Osteoblast (primary cell): ENCODE measurements at regions not wholly inside any gene's neighbourhood (a gene's known extent, or its start where the extent isn't known, plus 50 kb on each side); places are given as distances from the start of the nearest gene placed in this dataset. TPM values are rescaled to one million over a fixed set of nuclear protein-coding genes. Genes with fewer than 3 reads are reported as not detected.

Experiments used
- DNase-seq: peaks from one replicate; pipeline ENCODE4 v3.0.0; 2011; ENCODE audit warnings: low spot score, mixed read lengths; ENCODE audit not compliant: insufficient read length; ENCODE audit errors: missing footprints
- H2AFZ ChIP-seq: 2 replicates; pipeline ENCODE4 v1.6.0; 2011; ENCODE audit warnings: mild to moderate bottlenecking, low read length
- H3K27ac ChIP-seq: 2 replicates; pipeline ENCODE4 v1.5.1; 2011; ENCODE audit warnings: mild to moderate bottlenecking, low read depth, low read length, moderate library complexity
- H3K27me3 ChIP-seq: 2 replicates; pipeline ENCODE4 v1.6.0; 2012; ENCODE audit warnings: mild to moderate bottlenecking, control low read depth, inconsistent platforms, low read length, moderate library complexity; ENCODE audit not compliant: insufficient read depth
- H3K36me3 ChIP-seq: 2 replicates; pipeline ENCODE4 v1.5.1; 2011; ENCODE audit warnings: mild to moderate bottlenecking, low read length, control low read depth, moderate library complexity; ENCODE audit not compliant: insufficient read depth
- H3K4me1 ChIP-seq: 2 replicates; pipeline ENCODE4 v1.5.1; 2011; ENCODE audit warnings: mild to moderate bottlenecking, low read length, control low read depth, moderate library complexity; ENCODE audit not compliant: insufficient read depth
- H3K4me2 ChIP-seq: 2 replicates; pipeline ENCODE4 v1.6.0; 2011; ENCODE audit warnings: mild to moderate bottlenecking, low read length; ENCODE audit not compliant: insufficient read depth
- H3K4me3 ChIP-seq: fragments of 200-600 bp; sonication (generic); 3 replicates; pipeline ENCODE4 v1.5.1; 2012; ENCODE audit warnings: mild to moderate bottlenecking, low read length, inconsistent platforms; ENCODE audit not compliant: insufficient read depth
- H3K79me2 ChIP-seq: 2 replicates; pipeline ENCODE4 v1.6.0; 2012; ENCODE audit warnings: mild to moderate bottlenecking, low read length, control low read depth, inconsistent platforms; ENCODE audit not compliant: insufficient read depth
- H3K9me3 ChIP-seq: 2 replicates; pipeline ENCODE4 v1.5.1; 2011; ENCODE audit warnings: low read depth, low read length, control low read depth
- H4K20me1 ChIP-seq: 2 replicates; pipeline ENCODE4 v1.6.0; 2012; ENCODE audit warnings: mild to moderate bottlenecking, low read length, control low read depth; ENCODE audit not compliant: insufficient read depth
- small RNA-seq: library from RNA; depleted of rRNA; stranded (forward); fragments of <200 nt; gene quantifications from one replicate; pipeline ENCODE3, GENCODE V24; 2012
- TF ChIP-seq, protein P1 (sequence below): IDR thresholded peaks from 2 replicates; pipeline ENCODE4 v1.5.1; 2011; ENCODE audit warnings: mild to moderate bottlenecking, low read depth, low read length, moderate library complexity; ENCODE audit errors: extremely low read depth

DNA sequence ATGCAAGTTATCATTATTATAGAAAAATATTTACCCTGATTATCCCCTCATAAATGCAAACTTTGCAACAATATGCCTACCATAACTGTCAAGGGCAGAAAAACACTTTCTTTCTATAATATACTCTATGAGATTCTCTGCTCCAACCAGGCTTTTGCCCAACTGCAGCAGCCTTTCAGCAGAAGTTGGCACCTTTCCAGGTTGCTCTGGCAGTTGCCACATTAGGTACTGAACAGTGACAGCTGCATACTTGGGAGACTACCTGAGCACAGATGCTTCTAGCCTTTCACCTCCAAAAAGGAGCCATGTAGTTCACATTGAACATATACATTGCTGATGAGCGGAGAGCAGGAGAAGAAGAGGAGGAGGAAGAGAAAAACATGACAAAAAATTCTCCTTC is 69.5 kb upstream of the BRWD3 start:
- no peak overlapping the region for H3K4me3 ChIP-seq
- no peaks in the 10 kb centered on the region for H4K20me1 ChIP-seq
- H3K4me1 ChIP-seq = no peaks in the 10 kb centered on the region
- TF ChIP-seq, protein P1, sequence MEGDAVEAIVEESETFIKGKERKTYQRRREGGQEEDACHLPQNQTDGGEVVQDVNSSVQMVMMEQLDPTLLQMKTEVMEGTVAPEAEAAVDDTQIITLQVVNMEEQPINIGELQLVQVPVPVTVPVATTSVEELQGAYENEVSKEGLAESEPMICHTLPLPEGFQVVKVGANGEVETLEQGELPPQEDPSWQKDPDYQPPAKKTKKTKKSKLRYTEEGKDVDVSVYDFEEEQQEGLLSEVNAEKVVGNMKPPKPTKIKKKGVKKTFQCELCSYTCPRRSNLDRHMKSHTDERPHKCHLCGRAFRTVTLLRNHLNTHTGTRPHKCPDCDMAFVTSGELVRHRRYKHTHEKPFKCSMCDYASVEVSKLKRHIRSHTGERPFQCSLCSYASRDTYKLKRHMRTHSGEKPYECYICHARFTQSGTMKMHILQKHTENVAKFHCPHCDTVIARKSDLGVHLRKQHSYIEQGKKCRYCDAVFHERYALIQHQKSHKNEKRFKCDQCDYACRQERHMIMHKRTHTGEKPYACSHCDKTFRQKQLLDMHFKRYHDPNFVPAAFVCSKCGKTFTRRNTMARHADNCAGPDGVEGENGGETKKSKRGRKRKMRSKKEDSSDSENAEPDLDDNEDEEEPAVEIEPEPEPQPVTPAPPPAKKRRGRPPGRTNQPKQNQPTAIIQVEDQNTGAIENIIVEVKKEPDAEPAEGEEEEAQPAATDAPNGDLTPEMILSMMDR = no peak
- H3K27ac ChIP-seq = no peak overlapping the region
- H3K27me3 ChIP-seq = no peaks in the 10 kb centered on the region
- H3K4me2 ChIP-seq = no peak overlapping the region
- H3K36me3 ChIP-seq = no peaks in the 10 kb centered on the region
- H3K79me2 ChIP-seq = no peaks in the 10 kb centered on the region
- H3K9me3 ChIP-seq = no peaks in the 10 kb centered on the region
- H2AFZ ChIP-seq = no peak overlapping the region
- DNase-seq = no peak

DNA sequence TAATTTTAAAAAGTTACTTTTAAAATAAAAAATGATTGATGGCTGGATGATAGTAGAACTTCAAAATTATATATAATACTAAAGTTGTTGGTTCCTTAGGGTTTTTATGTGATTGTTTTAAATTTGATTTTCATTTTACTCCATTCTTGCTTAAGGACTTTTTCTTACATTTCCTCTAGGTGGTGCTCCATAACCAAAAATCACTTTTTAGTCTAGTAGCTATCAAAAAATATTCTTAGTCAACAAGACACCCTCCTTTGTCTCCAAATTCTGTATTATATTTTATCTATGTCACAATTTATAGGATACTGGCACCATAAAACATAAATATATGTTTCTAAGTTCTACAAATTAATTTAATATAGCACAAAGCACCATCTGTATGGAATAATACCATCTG is 67.2 kb upstream of the BRWD3 start:
- Histone ChIP-seq H3K36me3 (no peaks in the 10 kb centered on the region), H3K4me1 (no peaks in the 10 kb centered on the region), H4K20me1 (no peaks in the 10 kb centered on the region), H3K79me2 (no peaks in the 10 kb centered on the region), H3K4me2 (no peak overlapping the region), H3K4me3 (no peak overlapping the region), H3K27ac (no peak overlapping the region), H3K27me3 (no peaks in the 10 kb centered on the region), H2AFZ (no peak overlapping the region), H3K9me3 (no peaks in the 10 kb centered on the region)
- DNase-seq = peak; percentile 39
- TF ChIP-seq, protein P1 = peak; percentile 45

Small RNA genes lying in the stretch of these regions (small RNA-seq; reads per million reads assigned to genes)
- not detected for gene RNU6-493P
